NCI-H128 (cell line): ENCODE measurements at regions not wholly inside any gene's neighbourhood (a gene's known extent, or its start where the extent isn't known, plus 50 kb on each side); places are given as distances from the start of the nearest gene placed in this dataset.

Source experiments
- DNase-seq: peaks from one replicate; lab custom pipeline; 2025; ENCODE audit not compliant: unreplicated experiment; lab: John Stamatoyannopoulos, UW

DNA sequence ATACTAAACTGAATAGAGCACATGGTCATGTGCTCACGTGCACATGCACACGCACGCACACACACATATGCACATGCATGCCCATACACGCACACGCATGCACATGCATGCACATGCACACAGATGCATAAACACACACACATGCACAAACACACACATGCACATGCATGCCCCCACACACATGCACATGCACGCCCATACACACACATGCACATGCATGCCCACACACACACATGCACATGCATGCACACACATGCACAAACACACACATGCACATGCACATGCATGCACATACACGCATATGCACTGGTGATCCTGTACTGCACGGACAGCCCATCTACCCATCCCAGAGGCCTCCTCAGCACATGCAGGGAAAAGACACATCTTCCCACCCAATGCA lies 426.6 kb downstream of the OCA2 start:
- no peak for DNase-seq

DNA sequence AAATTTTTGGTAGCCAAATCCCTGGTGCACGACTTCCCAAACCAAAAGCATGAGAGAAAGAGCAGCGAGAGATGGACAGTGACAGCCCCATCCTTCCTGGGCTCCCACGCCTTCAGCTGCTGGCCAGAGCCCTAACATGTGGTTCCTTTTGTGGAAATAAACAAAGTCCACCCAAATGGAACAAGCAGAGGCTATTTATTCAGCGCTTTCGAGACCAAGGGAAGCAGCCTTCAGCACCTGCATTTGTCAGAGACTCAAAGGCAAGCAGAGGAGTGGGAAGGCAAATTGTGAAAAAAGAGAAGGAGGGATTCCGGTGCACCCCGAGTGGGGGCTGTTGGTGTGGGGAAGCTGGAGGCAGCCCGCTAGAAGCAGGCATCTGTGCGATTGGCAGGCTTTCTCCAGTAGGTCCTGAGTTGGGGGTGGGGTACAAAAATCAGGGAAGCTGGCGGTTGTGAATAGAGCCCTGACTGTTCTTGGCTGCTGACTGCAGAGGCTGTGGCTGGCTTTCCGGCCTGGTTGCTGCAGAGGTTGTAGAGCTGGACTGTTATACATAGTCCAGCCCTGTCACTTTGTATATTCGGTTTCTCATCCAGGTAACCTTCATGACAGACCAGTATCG lies 427.2 kb downstream of the OCA2 start:
- no peak for DNase-seq

DNA sequence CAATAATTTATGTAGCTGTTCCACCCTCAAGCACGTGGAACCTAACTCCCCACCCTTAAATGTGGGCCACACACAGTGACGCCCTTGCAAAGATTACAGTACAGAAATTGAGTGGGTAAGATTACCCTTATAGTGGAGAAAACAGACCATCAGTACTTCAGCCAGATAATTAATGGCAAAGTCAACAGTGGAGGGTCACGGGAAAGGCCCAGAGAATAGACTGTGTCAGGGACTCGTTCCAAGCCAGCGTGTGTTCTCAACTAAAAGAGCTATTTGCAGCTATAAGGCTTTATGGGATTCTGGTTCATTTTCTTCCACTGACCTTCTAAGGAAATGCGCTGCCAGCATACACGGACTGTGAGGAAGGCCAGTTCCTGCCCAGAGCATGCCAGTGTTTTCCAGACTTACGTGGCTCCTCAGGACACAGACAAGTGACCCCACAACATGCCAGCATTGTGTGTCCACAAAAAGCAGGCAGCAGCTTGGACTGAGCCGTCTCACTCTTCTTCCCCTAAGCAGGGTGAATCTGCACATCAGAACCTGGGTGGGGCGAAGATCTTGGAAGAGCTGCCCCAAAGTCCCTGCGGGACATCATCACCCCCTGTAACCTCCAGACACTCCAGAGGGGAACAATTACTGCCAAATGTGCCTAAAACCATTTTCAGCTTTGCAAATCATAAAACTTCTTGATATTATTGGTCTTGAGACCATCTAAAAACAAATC lies 428.5 kb downstream of the OCA2 start:
- DNase-seq = no peak

DNA sequence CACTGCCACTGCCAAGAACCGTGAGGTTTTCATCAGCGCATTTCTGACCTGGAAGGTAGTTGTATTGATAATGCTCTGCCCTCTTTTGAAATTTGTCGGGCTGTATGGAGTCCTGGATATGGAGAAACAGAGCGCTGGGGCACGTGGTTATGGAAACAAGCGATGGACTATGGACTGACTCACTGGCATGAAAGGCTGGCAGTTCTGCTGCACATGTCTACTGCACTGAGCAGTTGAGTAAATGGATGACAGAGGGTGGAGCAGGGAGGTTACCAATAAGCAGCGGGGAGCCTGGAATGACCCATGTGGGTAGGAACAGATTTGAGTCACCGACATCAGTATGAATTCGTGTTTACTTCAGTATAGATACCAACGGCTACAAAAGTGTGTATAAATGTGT lies 429.5 kb downstream of the OCA2 start:
- DNase-seq = no peak

DNA sequence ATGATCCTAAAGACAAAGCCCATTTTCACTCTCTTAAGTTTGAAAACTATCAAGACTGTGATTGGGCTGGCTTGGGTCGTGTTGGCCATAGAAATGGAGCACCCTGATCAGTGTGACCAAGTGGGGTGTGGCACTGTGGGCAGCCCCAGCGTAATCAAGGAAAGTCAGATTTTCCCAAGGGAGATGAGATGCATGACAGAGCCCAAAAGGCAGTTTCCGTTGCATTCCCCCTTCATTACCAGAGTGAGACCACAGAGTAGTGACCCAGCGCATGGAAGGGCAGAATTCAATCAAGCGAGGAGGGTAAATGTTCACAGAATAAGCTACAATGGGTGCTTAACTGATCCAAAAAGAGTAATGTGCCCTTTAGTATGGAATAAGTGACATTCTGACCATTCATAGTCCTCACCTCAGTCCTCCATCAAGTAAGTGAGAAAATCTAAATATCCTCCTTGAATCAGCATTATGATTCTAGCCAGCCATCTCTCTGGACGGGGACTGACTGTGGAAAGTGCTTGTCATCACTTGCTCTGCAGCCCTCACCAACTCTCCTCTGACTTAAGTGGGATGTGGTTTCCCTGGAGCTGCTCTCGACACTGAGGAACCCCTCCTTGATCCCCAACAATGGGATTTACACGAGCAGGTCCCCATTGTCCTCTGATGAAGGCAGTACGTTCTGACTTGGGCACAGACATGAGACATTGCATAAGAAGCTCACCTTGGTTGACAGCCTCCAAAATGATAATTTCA lies 430.5 kb downstream of the OCA2 start:
- no peak for DNase-seq

DNA sequence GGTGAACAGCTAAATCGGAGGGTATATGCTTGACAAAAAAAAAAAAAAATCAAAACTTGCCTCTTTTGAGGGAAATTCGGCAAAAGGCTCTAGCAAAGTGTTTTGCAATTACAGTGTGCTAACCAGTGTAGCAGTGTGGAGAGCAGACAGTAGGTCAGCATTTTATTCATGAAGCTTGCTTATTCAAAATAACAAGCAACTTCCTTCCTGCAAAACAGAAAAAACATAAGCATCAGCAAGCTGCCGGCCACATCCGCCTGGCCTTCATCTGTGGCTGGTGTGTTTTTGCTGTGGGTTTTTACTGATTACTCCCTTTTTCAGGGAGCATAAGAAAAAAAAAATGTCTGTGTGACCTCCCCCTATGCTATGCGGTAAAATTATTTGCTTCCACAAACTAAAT lies 434.1 kb downstream of the OCA2 start:
- DNase-seq = no peak

DNA sequence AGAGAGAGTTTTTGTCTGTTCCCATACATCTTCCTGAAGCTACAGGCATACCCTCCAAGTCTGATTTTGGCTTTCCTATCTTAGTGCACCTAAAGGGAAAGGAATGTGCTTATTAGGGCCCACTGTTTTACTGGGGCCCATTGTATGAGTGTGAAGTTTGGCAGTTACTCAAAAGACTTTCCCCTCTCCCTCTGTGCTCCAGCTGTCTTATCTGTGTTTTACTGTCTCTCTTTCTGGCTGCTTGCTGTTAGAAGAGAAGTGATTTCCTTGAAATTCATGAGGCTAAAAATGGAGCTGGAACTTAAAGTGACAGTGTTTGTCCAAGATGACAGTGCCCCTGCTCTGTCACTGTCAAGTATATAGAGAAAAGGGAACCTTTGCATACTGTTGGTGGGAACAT lies 436.2 kb downstream of the OCA2 start:
- DNase-seq = no peak

DNA sequence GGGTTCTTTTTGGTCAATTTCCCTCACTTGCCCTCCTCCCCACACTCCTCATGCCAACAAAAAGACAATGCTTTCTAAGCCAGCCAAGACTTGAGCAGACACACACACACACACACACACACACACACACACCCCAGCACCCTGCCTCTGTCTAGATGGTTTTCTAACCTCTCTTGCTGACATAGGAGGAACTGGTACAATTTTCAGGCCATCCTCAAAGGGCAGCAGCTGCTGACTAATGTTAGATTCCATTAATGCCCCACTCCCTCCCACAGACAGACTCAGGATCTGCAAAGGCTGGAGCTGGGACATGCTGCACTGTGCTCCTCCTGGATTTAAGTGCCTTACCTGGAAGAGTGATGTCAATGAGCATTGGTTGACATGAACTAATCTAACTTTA lies 438.4 kb downstream of the OCA2 start:
- no peak for DNase-seq

DNA sequence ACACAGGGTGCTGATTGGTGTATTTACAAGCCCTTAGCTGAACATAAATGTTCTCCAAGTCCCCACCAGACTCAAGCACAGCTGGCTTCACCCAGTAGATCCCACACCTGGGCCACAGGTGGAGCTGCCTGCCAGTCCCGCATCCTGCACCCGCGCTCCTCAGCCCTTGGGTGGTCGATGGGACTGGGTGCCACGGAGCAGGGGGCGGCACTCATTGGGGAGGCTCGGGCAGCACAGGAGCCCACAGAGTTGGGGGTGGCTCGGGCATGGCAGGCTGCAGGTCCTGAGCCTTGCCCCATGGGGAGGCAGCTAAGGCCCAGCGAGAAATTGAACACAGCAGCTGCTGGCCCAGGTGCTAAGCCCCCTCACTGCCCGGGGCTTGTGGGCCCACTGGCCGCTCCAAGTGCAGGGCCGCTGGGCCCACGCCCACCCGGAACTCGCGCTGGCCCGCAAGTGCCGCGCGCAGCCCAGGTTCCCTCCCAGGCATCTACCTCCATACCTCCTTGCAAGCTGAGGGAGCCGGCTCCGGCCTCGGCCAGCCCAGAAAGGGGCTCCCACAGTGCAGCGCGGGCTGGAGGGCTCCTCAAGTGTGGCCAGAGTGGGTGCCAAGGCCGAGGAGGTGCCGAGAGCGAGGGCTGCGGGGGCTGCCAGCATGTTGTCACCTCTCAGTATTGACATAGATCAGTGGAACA lies 442.7 kb downstream of the OCA2 start:
- no peak for DNase-seq

DNA sequence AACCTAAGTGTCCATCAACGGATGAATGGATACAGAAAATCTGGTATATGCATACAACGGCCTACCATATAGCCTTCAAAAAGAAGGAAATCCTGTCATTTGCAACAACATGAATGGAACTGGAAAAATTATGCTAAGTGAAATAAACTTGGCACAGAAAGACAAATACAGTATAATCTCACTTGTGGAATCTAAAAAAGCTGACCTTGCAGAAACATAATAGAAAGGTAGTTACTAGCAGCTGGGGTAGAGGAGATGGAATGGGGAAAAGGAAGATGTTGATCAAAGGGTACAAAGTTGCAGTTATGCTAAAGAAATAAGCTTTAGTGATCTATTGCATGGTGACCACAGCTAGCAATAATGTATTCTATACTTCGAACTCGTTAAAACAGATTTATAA lies 444.1 kb downstream of the OCA2 start:
- no peak for DNase-seq

DNA sequence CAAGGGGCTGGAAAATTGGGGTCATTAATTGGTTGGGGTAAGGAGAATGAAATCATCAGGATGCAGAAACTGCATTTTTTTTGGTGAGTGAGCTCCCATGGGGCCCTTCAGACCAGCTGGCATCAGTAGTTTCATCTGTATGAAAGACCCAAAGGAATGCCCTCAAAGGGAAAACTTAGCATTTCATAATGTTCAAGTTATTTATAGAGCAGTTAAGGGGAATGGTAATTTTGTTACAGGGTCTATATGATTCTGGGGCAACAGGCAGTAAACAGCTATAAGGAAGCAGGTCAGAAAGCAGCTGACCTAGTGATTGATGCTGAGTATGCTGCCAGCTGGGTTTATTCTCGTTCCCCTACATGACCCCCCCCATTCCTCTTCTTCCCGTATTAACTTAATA lies 448.9 kb downstream of the OCA2 start:
- no peak for DNase-seq

DNA sequence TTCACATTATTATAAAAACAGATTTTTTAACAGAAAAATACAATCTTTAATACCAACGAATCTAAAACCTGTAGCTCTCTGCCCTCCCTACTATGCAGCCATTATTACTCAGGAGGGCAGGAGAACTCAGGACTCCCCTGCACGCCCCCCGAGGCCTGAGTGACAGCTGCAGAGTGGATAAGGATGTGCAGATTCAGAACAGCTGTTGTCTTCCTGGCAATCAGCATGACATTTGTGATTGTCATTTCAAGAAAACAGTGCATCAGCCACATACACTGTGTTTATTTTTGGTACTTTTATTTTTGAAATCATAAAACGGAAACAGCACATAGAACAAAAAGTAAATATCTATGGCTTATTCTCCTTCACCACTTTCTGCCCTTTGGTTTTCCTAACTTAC lies 450.8 kb downstream of the OCA2 start:
- DNase-seq = no peak

DNA sequence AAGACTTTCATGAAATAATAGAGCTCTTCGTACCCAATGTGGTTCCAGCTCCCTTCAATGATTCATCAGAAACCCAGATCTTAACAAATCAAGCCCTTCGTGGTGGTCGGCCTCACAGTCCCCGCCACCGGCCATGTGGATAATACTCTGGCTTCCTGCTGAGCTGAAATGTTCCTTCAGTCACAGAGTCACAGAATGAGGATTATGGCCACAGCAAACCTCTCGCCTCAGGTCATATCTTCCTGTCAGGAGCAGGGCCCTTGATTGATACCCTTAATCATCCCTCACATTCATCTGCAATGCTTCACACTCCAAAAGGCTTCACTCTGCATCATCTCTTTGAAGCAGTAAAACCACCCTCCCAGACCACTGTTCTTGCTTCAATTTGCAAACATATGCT lies 452.6 kb downstream of the OCA2 start:
- DNase-seq = no peak

DNA sequence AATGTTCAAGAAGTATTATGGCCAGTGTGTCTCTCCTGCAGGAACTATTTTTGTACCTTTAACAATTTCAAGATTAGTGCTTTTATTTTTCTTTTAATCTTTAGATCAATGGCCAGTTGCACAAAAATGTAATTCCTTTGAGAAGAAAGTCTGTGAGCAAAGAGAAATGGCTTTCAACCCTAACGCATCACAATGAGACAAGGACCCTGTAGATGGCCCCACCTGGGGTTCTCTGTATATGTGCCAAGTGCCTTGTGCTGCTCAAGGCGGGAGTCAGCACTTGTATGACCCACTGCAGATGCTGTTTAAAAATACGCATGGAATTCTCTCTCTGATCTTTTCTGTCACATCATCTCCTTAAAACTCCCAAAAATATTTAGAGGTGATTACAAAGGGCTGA lies 453.4 kb downstream of the OCA2 start:
- no peak for DNase-seq

DNA sequence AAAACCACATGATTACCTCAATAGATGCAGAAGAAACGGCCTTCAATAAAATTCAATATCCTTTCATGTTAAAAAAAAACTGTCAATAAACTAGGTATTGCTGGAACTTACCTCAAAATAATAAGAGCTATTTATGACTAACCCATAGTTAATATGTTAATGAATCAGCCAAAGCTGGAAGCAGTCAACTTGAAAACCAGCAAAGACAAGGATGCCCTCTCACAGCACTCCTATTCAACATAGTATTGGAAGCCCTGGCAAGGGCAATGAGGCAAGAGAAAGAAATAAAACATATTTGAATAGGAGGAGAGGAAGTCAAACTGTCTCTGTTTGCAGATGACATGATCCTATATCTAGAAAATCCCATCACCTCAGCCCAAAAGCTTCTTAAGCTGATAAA lies 456.1 kb downstream of the OCA2 start:
- DNase-seq = no peak

DNA sequence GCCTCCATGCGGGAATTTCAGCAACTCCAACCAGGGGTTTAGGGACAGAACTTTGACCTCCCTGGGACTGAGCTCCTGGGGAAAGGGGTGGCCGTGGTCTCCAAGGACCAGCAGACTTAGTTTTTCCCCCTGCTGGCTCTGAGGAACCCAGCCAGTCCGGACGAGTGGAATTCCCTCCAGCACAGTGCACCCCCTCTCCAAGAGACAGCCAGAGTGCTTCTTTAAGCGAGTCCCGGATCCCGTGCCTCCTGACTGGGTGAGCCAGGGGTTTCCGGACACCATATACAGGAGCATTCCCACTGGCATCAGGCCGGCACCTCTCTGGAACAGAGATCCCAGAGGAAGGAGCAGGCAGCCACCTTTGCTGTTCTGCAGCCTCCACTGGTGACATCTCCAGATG lies 459.5 kb downstream of the OCA2 start:
- no peak for DNase-seq

DNA sequence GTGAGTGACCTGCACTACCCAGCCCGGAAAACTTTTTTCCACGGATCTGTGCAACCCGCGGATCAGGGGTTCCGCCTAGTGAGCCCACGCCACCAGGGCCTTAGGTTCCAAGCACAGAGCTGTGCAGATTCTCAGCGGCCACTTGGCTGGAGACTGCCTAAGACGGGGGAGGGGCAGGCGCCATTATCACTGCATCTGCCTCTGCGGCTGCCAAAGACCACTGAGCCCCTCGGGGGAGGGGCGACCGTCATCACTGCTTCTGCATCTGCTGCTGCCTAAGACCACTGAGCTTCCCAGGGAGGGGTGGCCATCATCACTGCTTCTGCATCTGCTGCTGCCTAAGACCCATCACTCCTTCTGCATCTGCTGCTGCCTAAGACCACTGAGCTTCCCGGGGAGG lies 460.2 kb downstream of the OCA2 start:
- DNase-seq = no peak

DNA sequence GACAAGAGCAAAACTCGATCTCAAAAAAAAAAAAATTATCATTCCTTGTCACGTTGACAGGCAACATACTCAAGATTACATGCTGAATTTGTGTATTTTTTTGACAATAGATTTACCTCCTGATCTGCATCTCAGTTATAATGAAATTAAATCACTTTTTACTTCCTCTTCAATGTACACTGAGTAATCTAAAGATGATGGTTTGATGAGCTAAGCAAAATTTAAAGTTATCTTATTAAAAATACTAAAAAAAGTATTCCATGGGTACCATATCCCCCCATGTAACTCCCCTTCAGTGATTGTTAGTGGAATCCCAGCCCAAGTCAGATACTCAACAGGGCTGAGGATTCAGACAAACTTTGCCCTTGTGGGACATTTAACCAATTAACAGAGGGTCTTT lies 463.2 kb downstream of the OCA2 start:
- DNase-seq = no peak

DNA sequence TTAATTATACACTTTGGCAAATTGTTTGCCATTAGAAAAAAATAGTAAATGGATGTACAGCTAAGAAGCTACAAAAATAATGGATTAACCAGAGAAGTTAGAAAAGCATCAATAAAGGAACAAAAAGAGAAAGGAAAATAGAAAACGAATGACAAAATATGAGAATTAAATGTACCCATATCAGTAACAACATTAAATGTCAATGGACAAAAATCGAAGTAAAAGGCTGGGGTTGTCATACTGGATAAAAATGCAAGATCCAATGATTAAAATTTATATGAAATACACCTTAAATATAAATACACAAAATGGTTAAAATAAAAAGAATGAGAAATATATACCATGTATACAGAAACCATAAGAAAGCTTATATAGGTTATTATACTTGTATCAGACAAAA lies 470.6 kb downstream of the OCA2 start:
- DNase-seq = no peak

DNA sequence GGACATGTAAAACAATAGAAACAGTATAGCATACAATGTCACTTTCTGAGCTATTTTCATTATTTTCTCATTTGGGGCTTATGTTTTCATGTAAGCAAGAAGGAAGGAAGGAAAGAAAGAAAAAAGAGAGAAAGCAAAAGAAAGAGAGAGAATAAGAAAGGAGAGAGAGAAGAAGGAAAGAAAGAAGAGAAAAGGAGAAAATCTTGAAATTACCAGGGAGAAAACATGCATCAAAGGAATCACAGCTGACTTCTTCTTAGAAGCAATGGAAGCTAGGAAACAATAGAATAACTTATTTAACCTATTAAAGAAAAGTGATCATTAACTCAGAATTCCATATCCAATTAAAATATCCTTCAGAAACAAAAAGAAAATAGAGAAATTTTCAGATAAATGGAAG lies 471.5 kb downstream of the OCA2 start:
- no peak for DNase-seq

DNA sequence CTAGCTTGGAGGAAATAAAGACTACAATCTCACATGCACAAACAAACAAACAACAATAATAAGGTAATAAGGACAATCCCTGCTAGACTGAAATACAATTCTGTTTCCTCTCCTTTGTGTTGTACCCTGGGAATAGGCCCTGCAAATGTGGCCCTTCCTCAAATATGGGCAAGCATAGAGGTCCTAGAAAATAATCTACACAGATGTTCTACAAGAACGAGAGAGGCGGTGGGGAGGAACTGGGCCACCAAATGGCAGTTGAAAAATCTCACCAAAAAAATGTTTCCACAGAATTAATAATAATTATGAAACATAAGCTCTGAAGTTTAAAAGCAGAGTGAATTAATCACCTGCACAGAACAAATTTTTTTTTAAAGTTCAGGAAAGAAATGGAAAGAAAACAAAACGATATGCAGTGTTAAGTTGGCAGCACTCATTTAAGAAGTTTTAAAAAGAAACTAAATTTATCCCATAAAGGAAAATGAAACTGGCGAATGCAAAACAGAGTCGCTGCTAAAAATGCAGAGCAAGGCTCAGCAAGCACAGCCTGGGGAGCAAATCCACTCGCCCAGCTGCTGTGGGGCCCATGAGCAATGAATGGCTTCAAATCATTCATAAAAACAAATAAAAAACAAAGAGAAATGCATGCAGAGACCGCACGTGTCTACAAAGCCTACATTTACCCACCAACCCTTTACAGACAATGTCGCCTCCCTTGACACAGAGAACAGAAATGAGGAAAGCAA lies 475.4 kb downstream of the OCA2 start:
- DNase-seq = no peak
